Ishikawa (cell line): ENCODE measurements at regions not wholly inside any gene's neighbourhood (a gene's known extent, or its start where the extent isn't known, plus 50 kb on each side); places are given as distances from the start of the nearest gene placed in this dataset.

Source experiments
- CEBPB ChIP-seq: IDR thresholded peaks from 2 replicates; pipeline ENCODE4 v1.6.1; 2012
- CREB1 ChIP-seq: IDR thresholded peaks from 2 replicates; pipeline ENCODE4 v1.6.1; 2012; ENCODE audit warnings: low read depth
- EGR1 ChIP-seq: IDR thresholded peaks from 2 replicates; pipeline ENCODE4 v1.6.1; 2012
- EP300 ChIP-seq: IDR thresholded peaks from 2 replicates; pipeline ENCODE4 v1.6.1; 2012; ENCODE audit warnings: borderline replicate concordance
- MAX ChIP-seq: IDR thresholded peaks from 2 replicates; pipeline ENCODE4 v1.6.1; 2012
- RAD21 ChIP-seq: IDR thresholded peaks from 2 replicates; pipeline ENCODE4 v1.6.1; 2012; ENCODE audit warnings: low read depth
- REST ChIP-seq: IDR thresholded peaks from 2 replicates; pipeline ENCODE4 v1.6.1; 2012; ENCODE audit warnings: low read depth, mild to moderate bottlenecking
- TAF1 ChIP-seq: IDR thresholded peaks from 2 replicates; pipeline ENCODE4 v1.6.1; 2012; ENCODE audit warnings: low read depth, mild to moderate bottlenecking
- ZBTB7A ChIP-seq: IDR thresholded peaks from 2 replicates; pipeline ENCODE4 v1.6.1; 2012; ENCODE audit warnings: low read depth

GRCh38 chr2:57543211-57543610 lies 503.4 kb upstream of the VRK2 start:
- TF ChIP-seq REST, result no peak
- no peak for TF ChIP-seq CEBPB
- no peak for TF ChIP-seq TAF1
- TF ChIP-seq EP300, result no peak
- TF ChIP-seq ZBTB7A, result no peak
- no peak for TF ChIP-seq CREB1
- no peak for TF ChIP-seq RAD21
- TF ChIP-seq EGR1, result no peak
- no peak for TF ChIP-seq MAX
